ENCODE measurements at regions not wholly inside any gene's neighbourhood (a gene's known extent, or its start where the extent isn't known, plus 50 kb on each side); places are given as distances from the start of the nearest gene placed in this dataset.

DNA sequence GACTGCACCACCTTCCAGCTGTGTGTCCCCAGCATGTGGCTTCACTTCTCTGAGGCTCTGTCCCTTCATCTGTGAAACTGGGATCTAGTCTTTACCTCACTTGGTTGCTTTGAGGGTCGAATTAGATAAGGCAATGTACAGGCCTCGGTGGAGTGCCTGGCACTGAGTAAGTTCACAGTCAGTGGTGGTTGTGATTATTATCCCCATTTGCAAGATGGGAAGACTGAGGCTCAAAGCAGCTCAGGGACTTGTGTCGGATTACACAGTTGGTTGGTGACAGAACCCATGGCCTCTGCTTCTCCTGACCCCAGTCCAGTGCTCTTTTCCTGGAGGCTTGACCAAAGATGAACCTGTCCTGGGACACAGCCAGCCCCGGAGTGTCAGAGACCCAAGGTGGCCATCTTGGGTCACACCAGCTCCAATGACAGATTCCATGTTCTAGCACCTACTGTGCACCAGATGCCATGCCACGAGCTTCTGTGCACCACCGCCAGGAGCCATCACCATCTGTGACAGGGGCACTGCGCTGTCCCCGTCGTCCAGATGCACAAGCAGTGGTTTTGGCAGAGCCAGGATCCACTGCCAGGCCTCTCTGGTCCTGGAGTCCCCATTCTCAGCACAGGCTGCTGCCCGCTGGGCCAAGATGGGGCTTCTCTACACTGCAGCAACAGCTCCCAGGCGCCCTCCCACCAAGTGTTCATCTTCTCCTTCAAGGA is 60.5 kb downstream of the IGLL1 start:
- H3K4me1 ChIP-seq (ENCODE audit: insufficient read depth, low read length, poor library complexity, severe bottlenecking): peaks cover 28% of the 10 kb centered on the region
- no peaks in the 10 kb centered on the region for H3K27me3 ChIP-seq (replicated peaks; ENCODE audit: insufficient read depth, low read depth, low read length, poor library complexity)
- intact Hi-C loops (cut with micrococcal nuclease; ENCODE audit: unreplicated experiment): no loop called here
- no peaks in the 10 kb centered on the region for H3K9me3 ChIP-seq (ENCODE audit: low read depth, low read length, poor library complexity, severe bottlenecking)
- H3K27ac ChIP-seq (ENCODE audit: low read depth, low read length, poor library complexity, severe bottlenecking): no peak overlapping the region
- BruUV-seq (replicated peaks): no TSS peak
- TF ChIP-seq, protein P1, sequence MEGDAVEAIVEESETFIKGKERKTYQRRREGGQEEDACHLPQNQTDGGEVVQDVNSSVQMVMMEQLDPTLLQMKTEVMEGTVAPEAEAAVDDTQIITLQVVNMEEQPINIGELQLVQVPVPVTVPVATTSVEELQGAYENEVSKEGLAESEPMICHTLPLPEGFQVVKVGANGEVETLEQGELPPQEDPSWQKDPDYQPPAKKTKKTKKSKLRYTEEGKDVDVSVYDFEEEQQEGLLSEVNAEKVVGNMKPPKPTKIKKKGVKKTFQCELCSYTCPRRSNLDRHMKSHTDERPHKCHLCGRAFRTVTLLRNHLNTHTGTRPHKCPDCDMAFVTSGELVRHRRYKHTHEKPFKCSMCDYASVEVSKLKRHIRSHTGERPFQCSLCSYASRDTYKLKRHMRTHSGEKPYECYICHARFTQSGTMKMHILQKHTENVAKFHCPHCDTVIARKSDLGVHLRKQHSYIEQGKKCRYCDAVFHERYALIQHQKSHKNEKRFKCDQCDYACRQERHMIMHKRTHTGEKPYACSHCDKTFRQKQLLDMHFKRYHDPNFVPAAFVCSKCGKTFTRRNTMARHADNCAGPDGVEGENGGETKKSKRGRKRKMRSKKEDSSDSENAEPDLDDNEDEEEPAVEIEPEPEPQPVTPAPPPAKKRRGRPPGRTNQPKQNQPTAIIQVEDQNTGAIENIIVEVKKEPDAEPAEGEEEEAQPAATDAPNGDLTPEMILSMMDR (conservative IDR thresholded peaks at IDR 0.05; ENCODE audit: low read depth, low read length): no peak
- TF ChIP-seq EZH2 (IDR thresholded peaks at IDR 0.05; ENCODE audit: borderline replicate concordance, low read depth, low read length, poor library complexity, severe bottlenecking): no peak
- no peak overlapping the region for H3K4me3 ChIP-seq (ENCODE audit: low read depth, low read length, poor library complexity, severe bottlenecking)
- no peak for DNase-seq (ENCODE audit: low spot score)
- no peaks in the 10 kb centered on the region for H3K36me3 ChIP-seq (ENCODE audit: insufficient read depth, low read length, poor library complexity, severe bottlenecking)
- ChIA-PET POLR2A (ENCODE audit: low non-redundant PET) (no interaction called here), CTCF (no interaction called here)

DNA sequence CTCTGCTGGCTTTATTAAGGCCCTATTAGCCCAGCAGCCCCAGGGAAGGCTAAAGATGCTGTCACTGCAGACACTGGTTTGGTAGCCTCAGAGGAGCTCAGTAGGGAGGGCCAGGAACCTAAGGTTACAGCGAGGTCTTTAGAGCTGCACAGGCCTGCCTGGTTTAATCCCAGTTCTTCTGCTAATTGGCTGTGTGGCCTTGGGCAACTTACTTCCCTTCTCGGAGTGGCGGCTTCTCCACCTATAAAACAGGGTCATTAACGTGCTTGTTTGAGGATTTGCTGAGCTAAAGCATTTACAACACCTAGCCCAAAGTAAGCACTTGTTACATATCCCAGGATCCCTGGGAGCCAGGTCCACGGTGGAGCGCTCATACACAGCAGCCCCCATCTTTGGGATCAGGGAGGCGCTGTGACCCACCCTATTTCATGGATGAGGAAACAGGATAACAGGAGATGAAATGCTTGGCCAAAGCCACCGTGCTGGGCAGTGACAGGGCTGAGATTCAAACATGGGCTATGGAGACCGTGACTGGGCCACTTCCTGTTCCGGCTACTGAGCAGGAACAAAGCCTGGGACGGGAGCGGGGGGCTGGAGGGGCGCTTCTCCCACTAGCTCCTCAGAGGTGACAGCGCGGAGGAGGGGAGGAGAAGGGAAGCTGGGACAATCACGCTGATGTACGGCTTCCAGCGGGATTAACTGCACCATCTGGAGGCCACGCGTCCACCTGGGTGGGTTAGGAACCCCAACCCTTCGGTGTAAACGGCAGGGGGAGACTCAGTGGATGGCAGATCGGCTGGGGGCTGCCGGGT is 61.5 kb downstream of the IGLL1 start:
- DNase-seq (ENCODE audit: low spot score): no peak
- TF ChIP-seq, protein P1 (conservative IDR thresholded peaks at IDR 0.05; ENCODE audit: low read depth, low read length): no peak
- TF ChIP-seq EZH2 (IDR thresholded peaks at IDR 0.05; ENCODE audit: borderline replicate concordance, low read depth, low read length, poor library complexity, severe bottlenecking): no peak
- BruUV-seq (replicated peaks): no TSS peak
- Histone ChIP-seq H3K9me3 (ENCODE audit: low read depth, low read length, poor library complexity, severe bottlenecking) (no peaks in the 10 kb centered on the region), H3K4me3 (ENCODE audit: low read depth, low read length, poor library complexity, severe bottlenecking) (no peak overlapping the region), H3K27ac (ENCODE audit: low read depth, low read length, poor library complexity, severe bottlenecking) (no peak overlapping the region), H3K4me1 (ENCODE audit: insufficient read depth, low read length, poor library complexity, severe bottlenecking) (peaks cover 28% of the 10 kb centered on the region), H3K27me3 (replicated peaks; ENCODE audit: insufficient read depth, low read depth, low read length, poor library complexity) (no peaks in the 10 kb centered on the region), H3K36me3 (ENCODE audit: insufficient read depth, low read length, poor library complexity, severe bottlenecking) (no peaks in the 10 kb centered on the region)
- CTCF ChIA-PET: no interaction called here
- intact Hi-C loops (cut with micrococcal nuclease; ENCODE audit: unreplicated experiment): no loop called here
- POLR2A ChIA-PET (ENCODE audit: low non-redundant PET): no interaction called here

DNA sequence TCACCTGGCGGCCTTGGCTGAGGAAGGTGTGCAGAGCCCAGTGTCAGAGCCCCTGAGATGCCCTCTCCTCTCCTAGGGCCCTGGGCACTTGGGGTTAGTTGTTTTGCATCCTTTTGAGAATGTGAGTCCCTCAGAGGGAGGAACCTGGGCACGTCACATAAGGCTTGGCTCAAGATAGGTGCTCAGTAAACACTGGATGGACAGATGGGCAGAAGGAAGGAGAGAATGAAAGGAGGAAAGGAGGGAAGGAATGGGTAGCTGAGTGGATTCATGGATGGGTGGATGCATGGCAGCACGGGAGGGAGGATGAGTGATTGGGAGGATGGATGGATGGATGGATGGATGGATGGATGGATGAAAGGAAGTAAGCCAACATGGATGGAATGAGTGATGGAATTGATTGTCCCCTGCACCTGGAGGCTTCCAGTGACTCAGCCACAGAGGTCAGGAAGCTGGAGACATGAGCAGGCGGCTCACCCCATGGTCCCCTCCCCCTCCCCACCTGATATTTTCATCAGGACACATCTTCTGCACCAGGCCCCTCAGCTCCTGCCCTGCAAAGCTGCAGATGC is 62.2 kb downstream of the IGLL1 start:
- no peak overlapping the region for H3K27ac ChIP-seq (ENCODE audit: low read depth, low read length, poor library complexity, severe bottlenecking)

More for the DNA sequence above, 62.2 kb downstream of the IGLL1 start:
- Histone ChIP-seq H3K9me3 (ENCODE audit: low read depth, low read length, poor library complexity, severe bottlenecking) (no peaks in the 10 kb centered on the region), H3K4me1 (ENCODE audit: insufficient read depth, low read length, poor library complexity, severe bottlenecking) (peaks cover 25% of the 10 kb centered on the region), H3K36me3 (ENCODE audit: insufficient read depth, low read length, poor library complexity, severe bottlenecking) (no peaks in the 10 kb centered on the region), H3K27me3 (replicated peaks; ENCODE audit: insufficient read depth, low read depth, low read length, poor library complexity) (no peaks in the 10 kb centered on the region), H3K4me3 (ENCODE audit: low read depth, low read length, poor library complexity, severe bottlenecking) (no peak overlapping the region)
- no peak for DNase-seq (ENCODE audit: low spot score)
- intact Hi-C loops (cut with micrococcal nuclease; ENCODE audit: unreplicated experiment): no loop called here
- no peak for TF ChIP-seq EZH2 (IDR thresholded peaks at IDR 0.05; ENCODE audit: borderline replicate concordance, low read depth, low read length, poor library complexity, severe bottlenecking)
- TF ChIP-seq, protein P1 (conservative IDR thresholded peaks at IDR 0.05; ENCODE audit: low read depth, low read length): no peak
- POLR2A ChIA-PET (ENCODE audit: low non-redundant PET): no interaction called here
- no TSS peak for BruUV-seq (replicated peaks)
- CTCF ChIA-PET: no interaction called here
